HG03460 (cell line): ENCODE measurements at regions not wholly inside any gene's neighbourhood (a gene's known extent, or its start where the extent isn't known, plus 50 kb on each side); places are given as distances from the start of the nearest gene placed in this dataset.
"Not testable (repeated sequence)": the region's sequence is repeated elsewhere in the genome, so short reads cannot be mapped to it uniquely, and the experiment has no call there.

ENCODE experiments used
- ATAC-seq: cut with Tn5 transposase; IDR thresholded peaks from one replicate; pipeline ENCODE4 v1.9.1; 2021; ENCODE audit not compliant: unreplicated experiment

- no peak for ATAC-seq
Observed at GRCh38 chr12:90831712-90832111, 123.3 kb downstream of the CCER1 start.

- ATAC-seq: no peak
Observed at GRCh38 chr12:90829044-90829443, 125.9 kb downstream of the CCER1 start.

GRCh38 chr12:90828621-90829020, 126.4 kb downstream of the CCER1 start:
- no peak for ATAC-seq

- ATAC-seq: no peak
Observed at GRCh38 chr12:90827567-90827966, 127.4 kb downstream of the CCER1 start.

GRCh38 chr12:90826036-90826435, 128.9 kb downstream of the CCER1 start:
- no peak for ATAC-seq

- ATAC-seq: no peak
Observed at GRCh38 chr12:90823859-90824258, 131.1 kb downstream of the CCER1 start.

- ATAC-seq: no peak
Observed at GRCh38 chr12:90819709-90820108, 135.3 kb downstream of the CCER1 start.

GRCh38 chr12:90816353-90817089, 138.5 kb downstream of the CCER1 start:
- ATAC-seq: no peak

GRCh38 chr12:90809940-90810339, 145.0 kb downstream of the CCER1 start:
- ATAC-seq: no peak

GRCh38 chr12:90808568-90808967, 146.4 kb downstream of the CCER1 start:
- no peak for ATAC-seq

GRCh38 chr12:90802727-90803126, 152.2 kb downstream of the CCER1 start:
- no peak for ATAC-seq

GRCh38 chr12:90801776-90802175, 153.2 kb downstream of the CCER1 start:
- ATAC-seq: no peak

- ATAC-seq: no peak
Observed at GRCh38 chr12:90794212-90794611, 160.8 kb downstream of the CCER1 start.

- not testable (repeated sequence) for ATAC-seq
Observed at GRCh38 chr12:90792718-90793117, 162.3 kb downstream of the CCER1 start.

GRCh38 chr12:90791445-90791844, 163.5 kb downstream of the CCER1 start:
- ATAC-seq: no peak

- no peak for ATAC-seq
Observed at GRCh38 chr12:90790747-90791146, 164.2 kb downstream of the CCER1 start.

GRCh38 chr12:90773491-90773890, 181.5 kb downstream of the CCER1 start:
- ATAC-seq: no peak

GRCh38 chr12:90770861-90771260, 184.1 kb downstream of the CCER1 start:
- no peak for ATAC-seq

- ATAC-seq: no peak
Observed at GRCh38 chr12:90757957-90758356, 197.0 kb downstream of the CCER1 start.

GRCh38 chr12:90745211-90745610, 209.8 kb downstream of the CCER1 start:
- no peak for ATAC-seq

- no peak for ATAC-seq
Observed at GRCh38 chr12:90741611-90742010, 213.4 kb downstream of the CCER1 start.

- ATAC-seq: no peak
Observed at GRCh38 chr12:90729736-90730135, 225.2 kb downstream of the CCER1 start.

GRCh38 chr12:90712671-90713070, 242.3 kb downstream of the CCER1 start:
- no peak for ATAC-seq
